C4-2B (cell line): ENCODE measurements at regions not wholly inside any gene's neighbourhood (a gene's known extent, or its start where the extent isn't known, plus 50 kb on each side); places are given as distances from the start of the nearest gene placed in this dataset.
"Not testable (repeated sequence)": the region's sequence is repeated elsewhere in the genome, so short reads cannot be mapped to it uniquely, and the experiment has no call there.

Experiments used
- H3K27ac ChIP-seq: fragments of 450-650 bp; 2 replicates; pipeline ENCODE4 v1.5.1; 2017
- ZFX ChIP-seq: fragments of 450-650 bp; IDR thresholded peaks from 2 replicates; pipeline ENCODE4 v1.6.1; 2017
- TF ChIP-seq, protein P1 (sequence below): fragments of 450-650 bp; conservative IDR thresholded peaks from 2 replicates; pipeline ENCODE4 v1.5.1; 2017; ENCODE audit warnings: mild to moderate bottlenecking

DNA sequence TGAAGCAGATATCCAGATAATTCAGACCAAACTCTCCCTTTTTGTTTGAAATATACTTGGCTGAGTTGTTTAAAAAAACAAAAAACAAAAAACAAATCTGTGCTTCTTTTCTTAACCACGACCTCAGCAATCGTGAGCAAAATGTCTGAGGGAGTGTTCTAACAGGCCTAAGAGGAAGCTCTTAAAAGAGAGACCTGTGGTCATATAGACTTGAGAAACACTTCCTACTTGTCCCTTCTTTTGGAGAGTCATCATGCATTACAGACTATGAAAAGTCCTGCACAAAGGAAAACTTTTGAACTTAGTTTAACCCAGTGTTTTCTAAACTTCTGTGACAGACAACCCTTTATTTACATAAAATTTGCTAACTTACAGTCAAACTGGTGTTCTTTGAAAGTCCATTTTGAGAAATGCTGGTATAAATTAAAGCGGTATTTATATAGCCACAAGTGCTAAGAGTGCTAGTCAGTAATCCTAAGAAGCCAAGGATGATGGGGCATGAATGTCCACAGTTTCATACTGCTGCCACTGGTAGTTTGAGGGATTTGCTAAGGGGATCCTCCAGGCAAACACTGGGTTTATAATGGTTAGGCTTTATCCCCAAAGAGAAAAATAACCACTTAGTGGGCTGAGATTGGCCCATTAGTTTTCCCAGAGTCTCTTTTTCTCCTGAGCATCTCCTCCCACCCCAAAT, 199.8 kb downstream of the LRRC70 start:
- TF ChIP-seq, protein P1, sequence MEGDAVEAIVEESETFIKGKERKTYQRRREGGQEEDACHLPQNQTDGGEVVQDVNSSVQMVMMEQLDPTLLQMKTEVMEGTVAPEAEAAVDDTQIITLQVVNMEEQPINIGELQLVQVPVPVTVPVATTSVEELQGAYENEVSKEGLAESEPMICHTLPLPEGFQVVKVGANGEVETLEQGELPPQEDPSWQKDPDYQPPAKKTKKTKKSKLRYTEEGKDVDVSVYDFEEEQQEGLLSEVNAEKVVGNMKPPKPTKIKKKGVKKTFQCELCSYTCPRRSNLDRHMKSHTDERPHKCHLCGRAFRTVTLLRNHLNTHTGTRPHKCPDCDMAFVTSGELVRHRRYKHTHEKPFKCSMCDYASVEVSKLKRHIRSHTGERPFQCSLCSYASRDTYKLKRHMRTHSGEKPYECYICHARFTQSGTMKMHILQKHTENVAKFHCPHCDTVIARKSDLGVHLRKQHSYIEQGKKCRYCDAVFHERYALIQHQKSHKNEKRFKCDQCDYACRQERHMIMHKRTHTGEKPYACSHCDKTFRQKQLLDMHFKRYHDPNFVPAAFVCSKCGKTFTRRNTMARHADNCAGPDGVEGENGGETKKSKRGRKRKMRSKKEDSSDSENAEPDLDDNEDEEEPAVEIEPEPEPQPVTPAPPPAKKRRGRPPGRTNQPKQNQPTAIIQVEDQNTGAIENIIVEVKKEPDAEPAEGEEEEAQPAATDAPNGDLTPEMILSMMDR = no peak
- no peak for TF ChIP-seq ZFX
- H3K27ac ChIP-seq = no peak overlapping the region

DNA sequence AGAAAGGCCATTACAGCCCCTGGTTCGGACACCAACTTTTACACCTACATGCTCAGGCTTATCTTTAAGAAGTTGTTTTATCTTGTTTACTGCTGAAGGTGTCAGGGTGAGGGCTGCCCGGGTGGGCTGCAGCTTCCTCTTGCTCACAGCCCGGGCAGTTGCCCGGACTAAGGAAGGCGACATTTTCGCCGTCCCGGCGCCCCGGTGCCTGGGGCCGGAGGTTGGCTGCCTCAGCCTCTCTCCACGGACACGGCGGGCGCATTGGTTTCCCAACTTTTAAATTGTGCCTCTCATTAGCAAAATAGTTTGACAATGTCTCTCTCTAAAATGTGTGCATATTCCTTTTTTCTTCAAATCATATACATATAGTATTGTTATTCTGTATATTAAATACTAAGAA, 198.5 kb downstream of the LRRC70 start:
- H3K27ac ChIP-seq = not testable (repeated sequence)

DNA sequence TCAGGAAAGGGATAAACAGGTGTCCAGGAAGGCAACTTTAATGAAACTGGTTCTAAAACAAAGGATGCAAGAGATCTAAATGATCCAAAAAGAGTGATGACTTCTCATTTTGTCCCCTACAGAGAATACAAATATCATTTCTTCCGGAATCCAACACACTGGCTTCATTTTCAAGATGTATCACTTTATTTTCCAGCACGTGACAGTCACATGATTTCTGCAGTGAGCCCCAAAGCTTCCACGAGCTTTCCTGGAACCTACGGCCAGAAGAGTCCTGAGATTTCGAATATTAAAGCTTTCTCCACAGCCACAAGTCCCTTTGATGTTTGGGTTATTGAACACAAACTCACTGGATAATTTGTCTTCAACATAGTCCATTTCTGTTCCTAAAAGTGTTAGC, 198.0 kb downstream of the LRRC70 start:
- H3K27ac ChIP-seq = not testable (repeated sequence)

DNA sequence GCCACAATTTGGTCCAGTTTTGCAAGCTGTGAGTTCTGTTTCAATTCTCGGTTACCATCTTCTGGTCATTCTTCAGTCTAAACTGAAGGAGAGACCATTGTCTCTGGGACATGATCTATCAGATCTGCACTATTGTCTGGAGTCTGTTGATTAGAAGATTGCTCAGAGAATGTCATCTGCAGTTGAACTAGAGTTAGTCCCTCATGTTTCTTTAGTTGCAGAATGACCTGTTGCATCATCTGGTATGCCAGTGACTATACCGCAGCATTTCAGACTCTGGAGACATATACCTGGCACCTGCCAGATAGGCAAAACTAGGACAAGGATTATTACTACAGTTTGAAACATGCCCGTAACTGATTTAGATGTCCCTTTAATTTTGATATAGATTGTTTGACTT, 194.8 kb downstream of the LRRC70 start:
- no peak for TF ChIP-seq ZFX
- TF ChIP-seq, protein P1 = no peak
- H3K27ac ChIP-seq = no peak overlapping the region

DNA sequence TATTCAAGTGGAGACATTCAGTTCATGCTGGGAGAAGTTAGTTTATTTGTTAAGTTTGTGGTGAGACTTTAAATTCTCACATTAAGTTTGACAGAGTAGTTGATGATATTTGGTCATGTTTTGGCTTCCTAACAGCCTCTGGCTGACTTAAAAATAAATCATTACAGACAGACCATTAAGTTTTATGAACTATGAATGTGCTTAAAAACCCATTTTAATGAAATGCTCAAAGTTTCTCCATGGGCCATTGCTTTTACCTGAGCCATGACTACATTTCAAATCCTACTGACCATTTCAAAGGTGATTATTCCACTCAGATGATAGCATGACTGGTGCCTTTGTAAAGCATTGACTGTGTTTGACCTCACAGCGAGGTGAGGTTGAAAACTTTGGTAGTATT, 192.7 kb downstream of the LRRC70 start:
- H3K27ac ChIP-seq = no peak overlapping the region
- TF ChIP-seq, protein P1 = no peak
- no peak for TF ChIP-seq ZFX

DNA sequence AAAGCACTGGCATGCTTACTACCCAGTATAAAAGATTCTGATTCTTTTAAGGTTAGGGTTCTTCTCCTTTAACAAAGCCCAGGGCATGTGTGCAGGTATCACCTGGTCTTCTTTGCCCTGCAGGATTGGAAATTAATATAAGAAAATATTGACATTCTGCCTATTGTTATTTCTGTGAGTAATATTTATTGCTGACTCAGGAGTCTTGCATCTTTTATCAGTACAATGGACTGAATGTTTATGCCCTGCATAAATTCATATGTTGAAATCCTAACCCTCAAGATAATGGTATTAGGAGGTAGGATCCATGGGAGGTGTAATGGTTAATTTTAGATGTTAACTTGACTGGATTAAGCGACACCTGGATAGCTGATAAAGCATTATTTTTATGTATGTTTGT, 189.0 kb downstream of the LRRC70 start:
- TF ChIP-seq ZFX = no peak
- TF ChIP-seq, protein P1 = no peak
- no peak overlapping the region for H3K27ac ChIP-seq

DNA sequence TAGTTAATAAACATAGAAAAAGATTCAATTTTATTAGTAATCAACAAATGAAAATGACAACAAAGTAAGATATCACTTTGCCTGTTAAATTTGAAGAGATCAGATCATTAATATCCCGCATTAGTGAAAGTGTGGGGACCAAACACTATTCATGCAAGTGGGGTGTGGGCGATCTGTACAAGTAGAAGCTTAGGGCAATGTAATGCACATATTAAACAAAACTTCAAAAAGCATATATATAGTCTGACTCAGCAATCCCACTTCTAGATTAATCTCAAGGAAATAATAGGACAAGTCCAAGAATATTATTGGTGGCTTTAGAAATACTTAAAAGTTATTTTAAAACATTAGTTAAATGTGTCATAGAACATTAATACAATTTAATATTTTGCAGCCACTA, 188.5 kb downstream of the LRRC70 start:
- no peak overlapping the region for H3K27ac ChIP-seq
- no peak for TF ChIP-seq ZFX
- TF ChIP-seq, protein P1 = no peak

DNA sequence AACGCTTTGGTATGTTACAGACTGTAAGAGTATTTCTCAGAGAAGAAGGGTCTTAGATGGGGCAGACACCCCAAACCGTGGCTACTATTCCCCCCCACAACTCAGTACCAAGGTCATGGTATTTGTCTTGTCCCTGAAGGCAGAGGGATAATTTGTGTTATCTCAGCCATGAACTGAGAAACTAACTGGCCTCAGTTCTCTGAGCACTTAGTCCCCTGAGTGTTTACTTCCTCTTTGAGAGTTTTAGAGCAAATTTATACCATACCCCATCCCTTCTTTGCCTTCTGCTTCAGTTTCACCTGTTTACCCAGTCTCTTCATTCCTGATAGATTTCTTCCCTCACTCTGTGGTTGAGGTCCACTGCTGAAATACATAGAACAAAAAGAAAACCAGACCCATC, 183.9 kb downstream of the LRRC70 start:
- H3K27ac ChIP-seq = no peak overlapping the region
- TF ChIP-seq, protein P1 = no peak
- TF ChIP-seq ZFX = no peak

DNA sequence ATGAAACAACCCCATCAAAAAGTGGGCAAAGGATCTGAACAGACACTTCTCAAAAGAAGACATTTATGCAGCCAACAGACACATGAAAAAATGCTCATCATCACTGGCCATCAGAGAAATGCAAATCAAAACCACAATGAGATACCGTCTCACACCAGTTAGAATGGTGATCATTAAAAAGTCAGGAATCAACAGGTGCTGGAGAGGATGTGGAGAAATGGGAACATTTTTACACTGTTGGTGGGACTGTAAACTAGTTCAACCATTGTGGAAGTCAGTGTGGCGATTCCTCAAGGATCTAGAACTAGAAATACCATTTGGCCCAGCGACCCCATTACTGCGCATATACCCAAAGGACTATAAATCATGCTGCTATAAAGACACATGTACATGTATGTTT, 179.1 kb downstream of the LRRC70 start:
- not testable (repeated sequence) for H3K27ac ChIP-seq
